GF-D8 (cell line): ENCODE measurements at regions not wholly inside any gene's neighbourhood (a gene's known extent, or its start where the extent isn't known, plus 50 kb on each side); places are given as distances from the start of the nearest gene placed in this dataset.

Experiments used
- DNase-seq: peaks from one replicate; lab custom pipeline; 2025; lab: John Stamatoyannopoulos, UW

DNA sequence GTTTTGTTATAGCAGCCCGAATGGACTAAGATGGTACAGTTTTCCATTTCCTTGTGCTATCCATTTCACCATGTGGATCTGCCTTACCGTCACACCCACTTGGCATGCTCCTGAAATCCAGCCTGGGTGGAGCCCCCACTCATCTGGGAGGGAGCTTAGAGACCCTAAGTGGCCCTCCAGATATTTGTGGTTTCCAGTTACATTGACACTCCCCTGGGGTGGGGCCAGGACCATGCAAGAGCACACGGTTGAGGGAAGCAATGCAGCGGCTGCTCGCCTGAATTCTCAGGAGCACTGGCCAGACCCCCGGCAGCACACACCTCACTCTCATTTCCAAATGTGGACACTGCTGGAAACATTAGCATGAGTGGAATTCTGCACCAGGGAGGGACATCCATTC lies 231.1 kb downstream of the UTP18 start:
- no peak for DNase-seq

DNA sequence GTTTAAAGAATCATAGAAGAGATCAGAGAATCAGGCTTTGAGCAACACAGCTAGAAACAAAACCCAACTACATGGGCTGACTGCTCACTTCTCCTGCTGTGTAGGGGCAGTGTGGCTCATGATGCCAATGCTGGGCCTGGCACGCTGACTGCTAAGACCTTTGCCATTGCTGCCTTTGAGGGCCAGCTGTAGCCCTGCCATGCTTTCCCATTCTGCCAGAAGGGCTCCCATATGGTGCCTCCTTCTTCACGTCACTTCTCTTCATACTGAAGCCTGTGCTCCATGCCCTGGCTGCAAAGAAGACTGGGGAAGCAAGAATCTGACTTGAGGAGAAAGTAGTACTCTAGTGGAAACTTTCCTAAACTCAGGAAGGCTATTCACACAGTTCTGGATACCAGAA lies 232.9 kb downstream of the UTP18 start:
- DNase-seq: no peak

DNA sequence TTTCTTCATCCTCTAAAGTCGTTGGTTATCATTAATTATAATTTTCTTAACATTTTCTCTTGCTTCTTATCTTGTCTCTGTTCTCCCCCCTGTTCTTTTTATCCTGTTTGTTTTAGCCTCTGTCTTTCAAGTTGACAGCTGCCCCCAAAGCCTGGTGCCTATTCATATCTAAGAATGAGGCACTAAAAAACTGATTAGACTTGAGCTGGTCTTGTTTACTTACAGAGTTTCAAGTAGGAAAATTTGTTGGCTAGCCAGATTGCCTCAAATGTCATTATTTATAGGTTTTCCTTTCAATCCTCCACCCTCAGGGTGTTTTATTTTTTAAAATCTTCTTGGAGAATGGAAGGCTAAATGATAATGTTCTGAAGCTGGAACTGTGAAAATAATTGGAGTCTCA lies 236.0 kb downstream of the UTP18 start:
- DNase-seq: no peak

DNA sequence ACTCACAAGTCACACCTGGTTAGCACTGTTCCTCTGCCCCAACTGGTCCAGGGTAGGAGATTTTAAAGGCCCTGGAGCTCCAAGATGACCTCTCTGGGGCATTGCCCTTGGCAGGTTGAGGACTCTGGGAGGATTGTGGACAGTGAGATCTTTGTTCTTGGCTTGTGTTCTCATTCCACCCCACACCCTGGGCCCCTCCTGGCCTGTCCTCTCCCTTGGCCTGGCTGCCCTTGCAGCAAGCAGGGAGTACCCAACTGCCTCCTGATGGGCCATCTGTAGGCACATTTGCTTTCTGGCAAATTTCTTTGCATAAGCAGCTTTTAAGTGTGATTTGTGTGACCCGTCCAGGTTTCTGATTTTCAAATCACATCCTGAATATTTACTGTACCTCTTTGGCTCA lies 239.6 kb downstream of the UTP18 start:
- DNase-seq: no peak

DNA sequence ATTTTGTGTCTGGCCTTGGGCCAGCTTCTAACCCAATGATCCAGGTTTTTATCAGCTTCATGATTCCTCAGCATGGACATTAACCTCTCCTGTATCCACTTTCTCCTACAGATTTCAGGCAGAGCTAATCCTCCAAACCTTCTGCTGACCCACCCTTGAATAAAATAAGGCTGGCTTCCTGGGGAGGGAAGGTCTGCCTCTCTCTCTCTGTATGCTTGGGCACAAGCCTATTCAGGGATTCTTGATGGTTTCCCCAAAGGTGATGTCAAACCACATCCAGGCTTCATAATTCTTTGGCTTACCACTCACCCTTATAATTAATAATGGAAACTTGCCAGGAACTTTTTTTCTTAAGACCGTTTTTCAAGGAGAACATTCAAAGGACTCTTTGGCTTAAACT lies 240.1 kb downstream of the UTP18 start:
- DNase-seq: no peak

DNA sequence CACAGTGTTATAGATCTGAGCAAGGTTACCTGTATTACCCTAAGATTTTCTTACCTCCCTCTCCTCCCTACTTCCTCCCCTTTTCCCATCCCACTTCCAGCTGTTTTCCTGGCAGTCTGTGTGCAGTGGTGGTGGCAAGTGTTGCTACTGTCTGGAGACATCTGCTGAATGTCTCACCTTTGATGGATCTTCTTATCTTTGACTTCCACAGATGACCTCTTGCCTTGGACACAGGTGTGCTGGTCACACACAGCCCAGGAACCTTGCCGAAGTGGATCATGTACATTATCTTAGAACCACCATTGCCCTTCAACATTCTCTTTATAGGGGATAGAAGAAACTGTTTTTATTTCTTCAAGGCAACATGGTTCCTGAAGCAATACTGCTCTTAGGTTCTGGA lies 245.1 kb downstream of the UTP18 start:
- DNase-seq: no peak

DNA sequence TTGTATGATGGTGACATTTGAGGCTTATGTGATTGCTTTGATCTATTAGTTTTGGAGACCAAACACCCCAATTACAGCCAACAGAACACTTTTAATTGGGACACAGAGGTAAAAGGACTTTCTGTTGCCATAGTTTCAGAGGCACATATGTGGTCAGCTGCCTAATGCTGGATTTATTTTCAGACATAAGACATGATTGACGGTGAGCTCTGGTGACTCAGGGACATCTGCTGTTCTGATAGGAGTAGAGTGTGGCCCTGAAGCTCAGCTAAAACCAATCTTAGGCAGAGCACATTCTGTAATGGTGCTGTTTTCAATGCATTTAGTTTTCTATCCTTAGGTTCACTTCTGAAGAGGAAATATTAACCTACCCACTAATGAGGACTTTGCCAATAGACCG lies 247.1 kb downstream of the UTP18 start:
- DNase-seq: no peak

DNA sequence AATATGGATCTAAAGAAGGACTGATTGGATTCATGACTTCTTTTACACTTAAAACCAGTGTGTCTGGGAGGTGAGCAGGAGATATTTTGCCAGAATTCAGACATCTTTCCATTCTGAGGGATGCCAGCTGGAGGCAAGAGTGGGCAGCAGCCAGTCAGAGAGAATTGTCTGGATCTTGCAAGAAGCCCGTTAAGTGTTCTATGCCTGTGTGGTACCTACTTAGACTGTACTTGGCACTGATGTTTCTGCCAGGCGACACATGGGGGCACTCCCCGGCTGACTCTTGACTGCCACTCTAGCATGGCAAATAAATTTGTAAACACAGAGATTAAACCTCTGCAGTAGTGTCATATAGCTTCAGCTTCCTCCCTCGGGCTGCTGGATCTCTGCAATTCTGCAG lies 247.7 kb downstream of the UTP18 start:
- DNase-seq: no peak

DNA sequence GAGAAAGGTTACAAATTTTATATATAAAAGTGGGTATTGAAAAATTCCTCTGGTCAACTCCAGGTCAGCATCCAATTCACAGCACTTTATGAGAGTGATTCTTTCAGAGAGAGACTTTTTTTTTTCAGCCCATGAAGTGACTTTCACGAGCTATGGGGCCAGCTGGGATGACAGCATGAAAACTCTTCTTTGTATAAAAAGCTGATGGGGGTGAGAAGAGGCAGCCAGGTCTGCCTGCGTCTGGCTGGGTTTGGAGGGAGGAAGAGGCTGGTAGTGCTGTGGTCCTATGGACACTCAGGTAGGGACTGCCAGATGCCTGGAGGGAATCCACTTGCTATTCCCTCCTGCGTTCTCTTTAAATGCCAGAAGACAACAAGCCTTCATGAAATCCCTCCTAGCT lies 250.6 kb downstream of the UTP18 start:
- DNase-seq: no peak

DNA sequence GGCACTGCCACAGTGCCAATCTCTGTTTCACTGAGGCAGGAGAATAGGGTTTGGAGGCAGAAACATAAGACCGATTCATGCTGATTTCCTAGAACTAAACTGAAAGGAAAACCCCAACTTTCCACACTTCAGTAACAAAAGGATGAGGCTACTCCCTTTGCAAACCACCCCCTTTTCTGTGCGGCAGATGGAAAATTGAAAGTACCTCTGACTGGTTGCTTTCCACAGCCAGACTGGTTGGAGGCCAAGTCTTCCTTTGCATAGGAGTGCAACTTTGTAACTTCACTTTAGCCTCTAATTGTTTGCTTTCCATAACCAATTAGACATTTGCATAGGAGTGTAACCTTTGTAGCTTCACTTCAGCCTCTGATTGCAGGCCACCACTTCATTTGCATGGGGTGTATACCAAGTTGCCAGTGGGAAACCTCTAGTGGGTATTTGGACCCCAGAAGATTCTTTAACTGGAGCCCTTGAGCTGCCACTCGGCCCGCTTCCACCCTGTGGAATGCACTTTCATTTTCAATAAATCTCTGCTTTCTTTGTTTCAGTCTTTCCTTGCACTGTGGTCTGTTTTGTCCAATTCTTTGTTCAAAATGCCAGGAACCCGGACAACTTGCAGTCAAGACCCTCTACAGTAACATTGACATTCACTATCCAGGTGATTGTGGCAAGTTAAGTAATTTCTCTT lies 252.0 kb downstream of the UTP18 start:
- no peak for DNase-seq

DNA sequence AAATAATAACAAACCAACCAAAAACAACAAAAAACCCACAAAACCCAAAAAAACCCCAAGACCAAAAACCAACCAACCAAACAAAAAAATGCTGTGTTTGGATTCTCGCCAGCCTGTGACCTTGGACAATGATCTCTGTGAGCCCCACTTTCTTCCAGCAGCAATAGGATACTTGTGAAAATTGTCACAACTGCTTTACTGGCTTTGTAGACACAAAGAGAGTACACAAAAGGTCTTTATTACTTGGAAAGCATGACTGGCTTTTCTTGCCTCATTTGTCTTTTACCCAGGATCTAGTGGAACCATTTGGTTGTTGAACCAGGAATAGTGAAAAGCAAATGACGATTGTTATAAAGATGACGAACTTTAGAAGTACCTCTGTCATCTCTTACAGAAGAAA lies 256.6 kb downstream of the UTP18 start:
- no peak for DNase-seq

DNA sequence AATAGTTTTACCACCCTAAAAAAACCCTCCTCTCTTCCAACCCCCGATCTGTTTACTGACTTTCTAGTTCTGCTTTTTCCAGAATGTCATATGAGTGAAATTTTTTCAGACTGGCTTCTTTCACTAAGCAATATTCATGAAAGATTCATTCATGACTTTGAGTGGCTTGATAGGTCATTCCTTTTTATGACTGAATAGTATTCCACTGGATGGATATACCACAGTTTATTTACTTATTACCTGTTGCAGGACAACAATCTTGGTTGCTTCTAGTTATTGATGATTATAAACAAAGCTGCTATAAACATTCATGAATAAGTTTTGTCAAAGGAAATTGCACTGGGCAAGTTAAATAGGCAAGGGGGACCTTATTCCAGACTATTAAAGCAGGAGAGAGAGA lies 264.2 kb downstream of the UTP18 start:
- DNase-seq: no peak

DNA sequence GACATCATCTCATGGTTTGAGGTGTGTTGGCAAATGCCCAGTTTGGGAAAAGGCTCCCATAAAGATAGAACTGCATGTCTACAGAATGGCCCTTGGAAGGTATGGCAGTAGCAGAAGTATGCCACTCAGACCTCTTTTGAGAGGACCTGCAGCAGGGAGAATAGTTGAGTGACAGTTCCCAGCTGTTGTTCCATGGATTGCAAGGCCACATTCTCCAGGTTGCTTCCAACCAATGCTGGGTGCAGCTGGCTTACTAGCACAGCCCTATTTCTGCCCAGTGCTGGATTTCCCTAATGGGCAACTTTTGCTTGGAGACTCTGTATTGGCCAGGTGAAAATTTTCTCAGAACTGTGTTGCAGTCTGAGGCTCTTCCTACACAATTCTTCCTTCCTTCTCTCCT lies 266.2 kb downstream of the UTP18 start:
- DNase-seq: no peak

DNA sequence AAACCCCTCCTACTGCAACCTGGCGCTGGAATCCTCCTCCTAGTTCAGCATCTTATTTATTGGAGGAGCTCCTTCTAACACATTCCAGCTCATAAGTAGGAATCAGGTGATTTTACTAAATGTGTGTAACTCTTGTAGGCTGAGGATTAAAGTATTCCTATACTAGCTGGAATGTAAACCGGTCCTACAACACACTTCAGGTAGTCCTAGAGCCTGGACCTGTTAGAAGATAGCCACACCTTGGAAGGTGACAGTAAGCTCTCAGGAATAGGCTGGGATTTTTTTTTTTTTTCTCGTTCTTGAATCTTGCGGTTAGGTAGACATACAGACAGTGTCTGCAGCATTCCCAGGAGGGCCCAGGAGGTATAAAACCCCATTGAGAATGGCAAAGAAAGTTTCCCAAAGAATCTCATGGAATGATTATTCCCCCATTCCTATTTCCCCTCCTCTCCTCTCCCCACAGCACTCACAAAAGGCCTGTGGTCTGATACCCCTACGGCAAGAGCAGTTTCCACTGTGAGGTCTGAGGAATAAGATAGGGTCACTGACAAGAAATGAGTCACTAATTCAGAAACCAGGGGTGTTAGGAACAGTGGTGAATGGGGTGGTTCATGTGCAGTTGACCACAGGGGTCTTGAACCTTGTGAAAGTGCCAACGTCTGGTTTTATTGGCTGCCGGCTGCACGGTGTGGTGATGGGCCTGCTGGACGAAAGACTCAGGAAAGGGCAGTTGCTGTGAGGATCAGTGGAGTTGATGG lies 267.1 kb downstream of the UTP18 start:
- no peak for DNase-seq

DNA sequence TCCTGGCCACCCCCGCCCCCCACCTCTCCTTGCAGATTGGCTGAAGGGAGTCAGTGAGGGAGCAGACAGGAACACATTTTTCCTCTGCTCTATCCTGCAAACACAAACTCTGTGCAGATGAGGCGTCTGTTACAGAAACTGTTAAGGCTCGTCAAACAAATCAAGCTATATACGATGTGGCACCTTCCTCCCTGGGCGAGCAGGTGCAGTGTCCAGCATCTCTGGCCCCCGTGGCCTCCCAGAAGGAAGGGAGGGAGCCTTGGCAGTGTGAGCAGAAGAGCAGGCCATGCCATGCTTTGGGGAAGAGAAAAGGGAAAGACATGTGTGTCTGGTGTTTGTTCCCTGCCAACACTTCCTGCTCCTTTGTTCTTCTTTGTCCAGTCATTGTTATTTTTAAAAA lies 267.8 kb downstream of the UTP18 start:
- no peak for DNase-seq

DNA sequence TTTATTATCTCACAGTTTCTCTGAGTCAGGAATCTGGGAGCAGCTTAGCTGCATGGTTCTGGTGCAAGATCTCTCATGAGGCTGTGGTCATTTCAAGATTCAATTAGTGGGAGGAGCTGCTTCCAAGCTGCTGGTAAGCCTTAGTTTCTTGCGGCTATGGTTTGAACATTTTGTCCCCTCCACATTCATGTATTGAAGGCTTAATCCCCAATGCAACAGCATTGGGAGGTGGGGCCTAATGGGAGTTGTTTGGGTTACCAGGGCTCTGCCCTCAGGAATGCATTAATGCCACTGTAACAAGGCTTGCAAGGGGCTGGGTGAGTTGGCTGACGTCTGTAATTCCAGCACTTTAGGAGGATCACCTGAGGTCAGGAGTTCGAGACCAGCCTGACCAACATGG lies 272.9 kb downstream of the UTP18 start:
- no peak for DNase-seq

DNA sequence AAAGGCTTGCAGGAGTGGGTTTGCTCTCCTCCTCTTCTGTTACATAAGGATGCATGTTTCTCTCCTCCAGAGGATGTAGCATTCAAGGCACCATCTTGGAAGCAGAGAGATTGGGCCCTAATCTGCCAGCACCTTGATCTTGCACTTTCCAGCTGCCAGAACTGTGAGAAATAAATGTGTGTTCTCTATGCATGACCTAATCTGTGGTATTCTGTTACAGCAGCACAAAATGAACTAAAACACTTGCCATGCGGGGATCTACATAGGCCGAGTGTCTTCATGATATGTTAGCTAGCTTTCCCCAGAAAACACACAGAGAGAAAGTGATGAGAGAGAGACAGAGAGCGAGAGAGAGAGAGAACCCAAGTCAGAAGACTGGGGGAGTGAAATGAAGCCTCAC lies 273.5 kb downstream of the UTP18 start:
- no peak for DNase-seq

DNA sequence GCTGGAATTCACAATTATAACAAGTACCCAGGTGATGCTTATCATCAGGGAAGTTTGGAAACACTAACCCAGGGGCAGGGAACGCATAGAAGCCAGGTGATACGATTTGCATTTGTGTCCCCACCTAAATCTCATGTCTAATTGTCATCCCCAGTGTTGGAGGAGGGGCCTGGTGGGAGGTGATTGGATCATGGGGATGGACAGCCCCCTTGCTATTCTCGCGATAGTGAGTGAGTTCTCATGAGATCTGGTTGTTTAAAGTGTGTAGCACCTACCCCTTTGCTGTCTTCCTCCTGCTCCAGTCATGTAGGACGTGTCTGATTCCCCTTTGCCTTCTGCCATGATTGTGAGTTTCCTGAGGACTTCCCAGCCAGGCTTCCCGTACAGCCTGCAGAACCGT lies 276.3 kb downstream of the UTP18 start:
- DNase-seq: no peak

DNA sequence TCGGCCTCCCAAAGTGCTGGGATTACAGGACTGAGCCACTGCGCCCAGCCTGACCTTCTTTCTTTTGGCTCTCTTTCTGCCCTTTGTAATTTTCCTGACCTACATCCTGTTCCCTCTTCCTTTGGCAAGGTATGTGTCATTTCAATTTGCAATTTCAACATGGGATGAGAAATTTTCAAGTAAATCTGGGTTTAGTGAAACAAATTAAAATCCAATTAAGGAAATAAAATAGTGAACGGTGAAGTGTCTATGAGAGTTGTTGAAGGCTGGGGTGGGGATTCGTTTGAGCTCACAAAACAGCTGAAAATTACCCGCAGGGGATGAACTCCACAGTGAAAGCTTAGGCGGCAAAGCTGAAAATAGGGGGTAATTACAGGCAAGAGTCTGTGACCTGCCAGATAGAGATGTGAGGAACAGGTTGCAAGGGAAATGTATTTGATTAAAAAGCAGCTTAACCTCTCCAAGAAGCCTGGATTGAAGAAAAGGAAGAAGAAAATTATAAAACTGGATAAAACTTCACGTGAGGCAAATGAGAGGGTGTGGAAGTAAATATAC lies 277.7 kb downstream of the UTP18 start:
- no peak for DNase-seq

DNA sequence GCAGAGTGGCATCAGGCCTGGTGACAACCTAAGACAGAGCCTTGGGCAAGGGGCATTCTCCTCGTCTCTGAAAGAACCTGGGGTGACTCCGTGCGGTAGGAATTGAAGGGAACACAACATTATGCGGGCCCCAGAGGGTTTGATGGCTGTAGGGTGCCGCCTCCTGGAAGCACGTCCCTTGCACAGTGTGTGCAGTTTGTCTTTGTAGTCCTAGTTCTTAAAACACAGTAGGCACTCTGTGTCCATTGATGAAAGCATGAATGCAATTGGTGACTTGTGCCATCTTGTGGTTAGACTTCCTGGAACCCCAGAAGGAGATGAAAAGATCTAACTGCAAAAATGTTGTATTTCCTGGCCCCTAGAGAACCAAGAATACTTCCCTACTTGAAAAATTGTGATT lies 279.8 kb downstream of the UTP18 start:
- DNase-seq: no peak

DNA sequence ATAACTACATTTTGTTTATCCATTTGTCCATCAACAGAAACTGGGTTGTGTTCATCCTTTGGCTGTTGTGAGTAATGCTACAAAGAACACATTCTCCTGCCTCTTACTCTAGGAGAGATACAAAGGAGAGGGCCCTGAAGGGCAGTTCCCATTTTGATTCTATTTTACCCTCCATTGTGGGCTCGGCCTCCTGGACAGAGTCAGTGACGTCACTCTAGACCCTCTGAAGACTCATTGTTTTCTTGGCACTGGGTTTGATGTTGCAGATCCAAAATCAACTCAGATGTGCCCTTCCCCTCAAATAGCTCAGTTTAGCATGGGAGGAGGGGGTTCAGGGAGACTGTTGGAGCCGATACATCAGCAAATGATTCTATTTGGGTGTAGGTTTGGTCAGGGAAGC lies 280.9 kb downstream of the UTP18 start:
- DNase-seq: no peak

DNA sequence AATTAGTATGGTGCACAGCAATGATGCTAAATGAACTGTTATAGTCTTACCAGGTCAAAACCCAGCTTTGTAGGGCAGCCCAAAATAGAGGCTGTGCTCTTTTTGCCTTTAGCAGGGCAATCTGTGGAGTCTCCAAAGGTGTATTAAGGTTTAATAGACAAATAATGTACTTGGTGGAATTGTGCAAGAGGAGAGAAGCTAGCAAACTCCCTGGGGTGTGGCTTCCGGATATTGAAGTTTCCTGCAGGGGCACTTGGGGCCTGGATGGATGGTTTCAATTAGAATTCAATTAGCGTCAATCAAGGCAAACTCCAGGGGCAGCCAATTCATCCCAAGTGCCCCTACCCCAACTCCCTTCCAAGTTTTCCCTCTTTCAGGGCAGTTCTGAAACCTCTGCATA lies 285.8 kb downstream of the UTP18 start:
- no peak for DNase-seq

DNA sequence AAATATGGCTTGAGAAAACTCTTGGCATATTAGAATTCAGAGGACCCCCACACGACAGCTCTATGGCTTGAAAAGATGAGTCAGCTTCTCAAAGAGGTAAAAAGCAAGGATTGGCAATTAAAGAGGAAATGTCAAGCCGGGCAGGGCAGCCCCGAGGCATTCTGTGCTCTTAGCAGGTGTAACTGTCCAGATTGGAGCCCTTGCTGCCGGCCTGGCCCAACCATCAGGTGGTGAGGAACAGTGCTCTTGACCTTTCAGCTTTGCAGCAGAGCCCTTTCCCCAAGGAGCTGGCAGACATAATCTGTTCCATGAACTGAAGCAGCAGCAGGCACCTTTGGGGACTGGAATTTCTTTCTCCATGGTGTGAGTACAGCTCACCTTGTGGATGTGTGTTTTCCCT lies 287.8 kb downstream of the UTP18 start:
- no peak for DNase-seq

DNA sequence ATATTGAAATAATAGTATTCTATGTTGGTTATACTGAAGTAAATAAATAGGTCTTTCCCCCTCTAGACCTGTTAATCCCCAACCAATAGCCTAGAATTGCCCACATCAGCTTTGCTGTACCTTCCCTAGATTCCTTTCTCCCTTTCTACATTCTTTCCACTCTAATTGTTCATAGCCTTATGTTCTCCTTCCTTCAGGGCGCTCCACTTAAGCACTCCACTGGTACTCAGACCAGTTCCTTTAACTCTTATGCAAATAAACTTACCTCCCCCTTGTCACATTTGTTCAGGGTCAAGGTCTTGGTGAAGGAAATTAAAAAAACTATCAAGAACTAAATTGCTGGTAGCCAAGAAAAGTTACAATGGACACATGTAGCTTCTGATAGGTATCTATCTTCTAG lies 294.8 kb downstream of the UTP18 start:
- DNase-seq: no peak
